CD14-positive monocyte (primary cell): ENCODE measurements at regions not wholly inside any gene's neighbourhood (a gene's known extent, or its start where the extent isn't known, plus 50 kb on each side); places are given as distances from the start of the nearest gene placed in this dataset.

Experiments
- DNase-seq, 3 donors: peaks; one replicate each; pipeline ENCODE4 v3.0.0-alpha.2; 2011 to 2022
- H2AFZ ChIP-seq: 2 replicates; pipeline ENCODE4 v1.6.0; 2012; ENCODE audit warnings: mild to moderate bottlenecking, low read depth, low read length, inconsistent platforms; ENCODE audit not compliant: insufficient read depth, poor library complexity, severe bottlenecking
- H3K27ac ChIP-seq, 2 donors: 1 replicate in 1 of 2; 2 replicates in 1 of 2; pipeline ENCODE4 v1.5.1; 2012 to 2013; ENCODE audit warnings: low read length in 2 of 2, control low read depth in 1 of 2, inconsistent platforms in 1 of 2, low read depth in 1 of 2, mild to moderate bottlenecking in 1 of 2
- H3K27me3 ChIP-seq, 2 donors: one replicate each; pipeline versions ENCODE4 v1.6.0 to v1.6.1; 2011 to 2013; ENCODE audit warnings: low read length in 2 of 2; ENCODE audit not compliant: control insufficient read depth in 2 of 2, insufficient read depth in 2 of 2
- H3K36me3 ChIP-seq, 2 donors: replicated peaks in 1 of 2; 1 replicate in 1 of 2; 2 replicates in 1 of 2; pipeline versions ENCODE4 v1.5.1 to v1.6.1; 2012 to 2013; ENCODE audit warnings: low read length in 2 of 2, control low read depth in 1 of 2, inconsistent platforms in 1 of 2, mild to moderate bottlenecking in 1 of 2; ENCODE audit not compliant: insufficient read depth in 2 of 2, control insufficient read depth in 1 of 2
- H3K4me1 ChIP-seq, 2 donors: 1 replicate in 1 of 2; 2 replicates in 1 of 2; pipeline versions ENCODE4 v1.5.1 to v1.6.1; 2012 to 2013; ENCODE audit warnings: low read length in 2 of 2, control low read depth in 1 of 2, inconsistent platforms in 1 of 2, mild to moderate bottlenecking in 1 of 2, moderate library complexity in 1 of 2; ENCODE audit not compliant: insufficient read depth in 2 of 2, control insufficient read depth in 1 of 2
- H3K4me2 ChIP-seq: replicated peaks from 2 replicates; pipeline ENCODE3; 2012; ENCODE audit warnings: low read length, moderate library complexity, mild to moderate bottlenecking; ENCODE audit not compliant: poor library complexity, severe bottlenecking; ENCODE audit errors: extremely low read depth
- H3K4me3 ChIP-seq, 3 experiments: fragments of 200-600 bp in 1 of 3; sonication (generic) in 1 of 3; replicated peaks in 1 of 3; 1 replicate in 2 of 3; 2 replicates in 1 of 3; pipeline ENCODE4 v1.5.1; 2011 to 2013; ENCODE audit warnings: low read length in 3 of 3, mild to moderate bottlenecking in 3 of 3, control low read depth in 2 of 3, low read depth in 2 of 3, inconsistent platforms in 1 of 3, moderate library complexity in 1 of 3
- H3K79me2 ChIP-seq: 2 replicates; pipeline ENCODE4 v1.6.0; 2012; ENCODE audit warnings: mild to moderate bottlenecking, control low read depth, inconsistent platforms, low read length, moderate library complexity; ENCODE audit not compliant: insufficient read depth
- H3K9ac ChIP-seq: 2 replicates; pipeline ENCODE4 v1.6.0; 2017; ENCODE audit warnings: low read length, mild to moderate bottlenecking; ENCODE audit not compliant: insufficient read depth, poor library complexity, severe bottlenecking
- H3K9me3 ChIP-seq, 2 donors: replicated peaks in 1 of 2; 1 replicate in 1 of 2; 2 replicates in 1 of 2; pipeline versions ENCODE4 v1.5.1 to v1.6.1; 2012 to 2013; ENCODE audit warnings: low read length in 2 of 2, control low read depth in 1 of 2; ENCODE audit not compliant: control insufficient read depth in 1 of 2, insufficient read depth in 1 of 2
- H4K20me1 ChIP-seq: 2 replicates; pipeline ENCODE4 v1.6.0; 2012; ENCODE audit warnings: mild to moderate bottlenecking, low read length, control low read depth, moderate library complexity; ENCODE audit not compliant: insufficient read depth
- H3K27ac Mint-ChIP-seq, 7 donors: one replicate each; pipeline ENCODE4 v1.8.0; 2020; ENCODE audit warnings: mild to moderate bottlenecking in 7 of 7, mixed read lengths in 7 of 7, moderate library complexity in 6 of 7, inconsistent platforms in 2 of 7
- H3K27me3 Mint-ChIP-seq, 3 donors: one replicate each; pipeline ENCODE4 v1.8.0; 2021 to 2022; ENCODE audit warnings: low read depth in 3 of 3, mild to moderate bottlenecking in 3 of 3, mixed read lengths in 3 of 3, moderate library complexity in 3 of 3, inconsistent platforms in 1 of 3
- H3K36me3 Mint-ChIP-seq, 2 donors: one replicate each; pipeline ENCODE4 v1.8.0; 2020; ENCODE audit warnings: mixed read lengths in 2 of 2, inconsistent platforms in 1 of 2, mild to moderate bottlenecking in 1 of 2
- H3K4me1 Mint-ChIP-seq: one replicate; pipeline ENCODE4 v1.8.0; 2020; ENCODE audit warnings: mild to moderate bottlenecking, mixed read lengths
- H3K4me3 Mint-ChIP-seq, 2 donors: one replicate each; pipeline ENCODE4 v1.8.0; 2020; ENCODE audit warnings: mild to moderate bottlenecking in 2 of 2, mixed read lengths in 2 of 2, moderate library complexity in 1 of 2
- H3K9me3 Mint-ChIP-seq, 7 donors: one replicate each; pipeline ENCODE4 v1.8.0; 2020 to 2022; ENCODE audit warnings: mixed read lengths in 7 of 7, mild to moderate bottlenecking in 6 of 7, moderate library complexity in 6 of 7, inconsistent platforms in 2 of 7
- WGBS: methylation state at CpG from one replicate; pipeline ENCODE4 v1.1.5; 2013; ENCODE audit warnings: missing lambda C conversion rate; ENCODE audit not compliant: insufficient coverage; 5-methylcytosine and 5-hydroxymethylcytosine counted together
- intact Hi-C, 2 donors: fragments of 100-400 bp; cut with micrococcal nuclease; formaldehyde crosslinking; loops; one replicate each; pipeline versions ENCODE4 v1.15.0 to v1.15.1; 2023
- TF ChIP-seq, protein P1 (sequence below): fragments of 200-600 bp; IDR thresholded peaks from one replicate; pipeline ENCODE4 v1.8.0; 2022; ENCODE audit warnings: antibody characterized with exemption, mild to moderate bottlenecking

DNA sequence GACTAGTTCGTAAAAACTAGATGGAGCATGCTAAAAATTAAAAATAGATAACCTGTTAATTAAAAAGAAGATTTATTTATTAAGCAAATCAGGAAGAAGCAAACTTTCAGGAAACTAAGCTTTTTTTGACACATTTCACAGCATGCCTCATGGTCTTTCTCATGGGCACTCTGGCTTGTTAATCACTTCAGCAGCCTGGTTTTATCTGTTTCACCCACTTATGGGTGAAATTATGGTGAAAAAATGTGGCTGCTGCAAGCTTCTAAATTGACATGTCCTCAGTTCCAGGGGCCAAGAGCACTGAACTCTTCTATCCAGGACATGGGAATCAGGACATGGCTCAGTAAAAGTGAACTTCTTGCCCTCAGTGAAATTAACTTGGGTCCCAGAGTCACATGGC, 468.6 kb upstream of the SYT1 start:
- no peaks in the 10 kb centered on the region for H3K4me1 ChIP-seq
- Mint-ChIP-seq H3K27ac (no peak overlapping the region), H3K9me3 (no peaks in the 10 kb centered on the region), H3K36me3 (no peaks in the 10 kb centered on the region), H3K4me3 (no peak overlapping the region), H3K27me3 (no peaks in the 10 kb centered on the region), H3K4me1 (no peaks in the 10 kb centered on the region)
- H3K36me3 ChIP-seq, result no peaks in the 10 kb centered on the region
- H3K79me2 ChIP-seq, result no peaks in the 10 kb centered on the region
- H3K27ac ChIP-seq, result no peak overlapping the region
- no peak overlapping the region for H3K4me2 ChIP-seq
- no peaks in the 10 kb centered on the region for H4K20me1 ChIP-seq
- H3K9me3 ChIP-seq, result no peaks in the 10 kb centered on the region
- no peak for DNase-seq
- TF ChIP-seq, protein P1, sequence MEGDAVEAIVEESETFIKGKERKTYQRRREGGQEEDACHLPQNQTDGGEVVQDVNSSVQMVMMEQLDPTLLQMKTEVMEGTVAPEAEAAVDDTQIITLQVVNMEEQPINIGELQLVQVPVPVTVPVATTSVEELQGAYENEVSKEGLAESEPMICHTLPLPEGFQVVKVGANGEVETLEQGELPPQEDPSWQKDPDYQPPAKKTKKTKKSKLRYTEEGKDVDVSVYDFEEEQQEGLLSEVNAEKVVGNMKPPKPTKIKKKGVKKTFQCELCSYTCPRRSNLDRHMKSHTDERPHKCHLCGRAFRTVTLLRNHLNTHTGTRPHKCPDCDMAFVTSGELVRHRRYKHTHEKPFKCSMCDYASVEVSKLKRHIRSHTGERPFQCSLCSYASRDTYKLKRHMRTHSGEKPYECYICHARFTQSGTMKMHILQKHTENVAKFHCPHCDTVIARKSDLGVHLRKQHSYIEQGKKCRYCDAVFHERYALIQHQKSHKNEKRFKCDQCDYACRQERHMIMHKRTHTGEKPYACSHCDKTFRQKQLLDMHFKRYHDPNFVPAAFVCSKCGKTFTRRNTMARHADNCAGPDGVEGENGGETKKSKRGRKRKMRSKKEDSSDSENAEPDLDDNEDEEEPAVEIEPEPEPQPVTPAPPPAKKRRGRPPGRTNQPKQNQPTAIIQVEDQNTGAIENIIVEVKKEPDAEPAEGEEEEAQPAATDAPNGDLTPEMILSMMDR, result no peak
- H3K9ac ChIP-seq, result no peak overlapping the region
- intact Hi-C loops, result no loop called here
- H2AFZ ChIP-seq, result no peak overlapping the region
- WGBS, result no CpG with 5 or more reads among the region's 1 CpG
- H3K27me3 ChIP-seq, result no peaks in the 10 kb centered on the region
- no peak overlapping the region for H3K4me3 ChIP-seq

DNA sequence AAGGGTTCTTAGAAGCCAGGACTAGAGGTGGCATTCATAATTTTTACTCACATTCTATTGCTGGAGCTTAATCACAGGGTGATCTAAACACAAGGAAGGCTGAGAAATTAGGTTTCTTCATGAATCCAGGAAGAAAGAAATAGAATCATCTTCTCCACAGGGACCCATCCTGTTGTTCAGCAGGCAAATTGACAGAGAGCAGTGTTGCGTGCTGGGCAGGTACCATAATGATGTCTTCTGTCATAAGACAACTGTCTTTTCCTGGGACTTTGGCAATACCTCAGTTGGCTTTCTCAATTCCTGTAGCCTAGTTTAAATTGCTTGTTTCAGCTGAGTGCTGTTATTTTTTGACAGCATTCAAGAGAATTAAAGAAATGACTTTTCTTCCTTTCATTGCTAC, 468.0 kb upstream of the SYT1 start:
- no peak overlapping the region for H3K4me2 ChIP-seq
- no peaks in the 10 kb centered on the region for H4K20me1 ChIP-seq
- no peak for DNase-seq
- H2AFZ ChIP-seq, result no peak overlapping the region
- Mint-ChIP-seq H3K27me3 (no peaks in the 10 kb centered on the region), H3K36me3 (no peaks in the 10 kb centered on the region), H3K27ac (no peak overlapping the region), H3K4me1 (no peaks in the 10 kb centered on the region), H3K4me3 (no peak overlapping the region), H3K9me3 (no peaks in the 10 kb centered on the region)
- H3K27ac ChIP-seq, result no peak overlapping the region
- TF ChIP-seq, protein P1, result no peak
- H3K79me2 ChIP-seq, result no peaks in the 10 kb centered on the region
- H3K36me3 ChIP-seq, result no peaks in the 10 kb centered on the region
- intact Hi-C loops, result no loop called here
- no peaks in the 10 kb centered on the region for H3K4me1 ChIP-seq
- no peaks in the 10 kb centered on the region for H3K9me3 ChIP-seq
- no peak overlapping the region for H3K9ac ChIP-seq
- 100% methylated on average over 1 of the region's 1 CpG for WGBS
- H3K27me3 ChIP-seq, result no peaks in the 10 kb centered on the region
- H3K4me3 ChIP-seq, result no peak overlapping the region
